ENCODE measurements at regions not wholly inside any gene's neighbourhood (a gene's known extent, or its start where the extent isn't known, plus 50 kb on each side); places are given as distances from the start of the nearest gene placed in this dataset.
A peak's percentile ranks its signal among the peaks of the same experiment; 100 is the strongest.

DNA sequence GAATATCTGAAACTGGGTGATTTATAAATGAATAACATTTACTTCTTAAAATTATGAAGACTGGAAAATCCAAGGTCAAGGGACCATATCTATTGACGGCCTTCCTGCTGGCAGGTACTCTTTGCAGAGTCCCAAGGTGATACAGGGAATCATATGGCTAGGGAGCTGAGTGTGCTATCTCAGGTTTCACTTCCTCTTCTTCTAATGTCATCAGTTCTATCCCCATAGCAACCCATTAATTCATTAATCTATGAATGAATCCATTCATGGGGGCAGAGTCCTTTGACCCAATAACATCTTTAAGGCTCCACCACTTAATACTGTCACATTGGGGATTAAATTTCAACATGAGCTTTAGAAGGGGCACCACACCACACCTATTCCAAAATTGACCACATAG is 772.0 kb downstream of the HACE1 start:
- no peak overlapping the region for H3K4me3 ChIP-seq (ENCODE audit: insufficient read depth in 1 of 2, low read depth in 1 of 2, low read length in 2 of 2)
- H3K4ac ChIP-seq (ENCODE audit: low read depth in 1 of 2, low read length in 2 of 2): no peak overlapping the region
- H2BK5ac ChIP-seq (ENCODE audit: low read depth, low read length, poor library complexity, severe bottlenecking): no peak overlapping the region
- no peaks in the 10 kb centered on the region for H3K36me3 ChIP-seq (ENCODE audit: control insufficient read depth in 1 of 2, insufficient read depth in 2 of 2, low read depth in 1 of 2, low read length in 2 of 2)
- no peak overlapping the region for H2BK15ac ChIP-seq (ENCODE audit: low read depth, poor library complexity, severe bottlenecking)
- H4K91ac ChIP-seq (ENCODE audit: low read length): no peak overlapping the region
- no peak for DNase-seq
- H4K8ac ChIP-seq (ENCODE audit: low read length): no peak overlapping the region
- 63% methylated on average over 1 of the region's 1 CpG for WGBS
- no peak overlapping the region for H2AFZ ChIP-seq (ENCODE audit: low read depth, low read length)
- no peak overlapping the region for H2BK120ac ChIP-seq (ENCODE audit: low read depth, low read length)
- H3K79me1 ChIP-seq (replicated peaks; ENCODE audit: low read length, poor library complexity, severe bottlenecking): no peaks in the 10 kb centered on the region
- H3K27ac ChIP-seq (ENCODE audit: low read length, poor library complexity, severe bottlenecking): no peak overlapping the region
- H3K9ac ChIP-seq (ENCODE audit: low read length): no peak overlapping the region
- H3K27me3 ChIP-seq (ENCODE audit: control insufficient read depth in 1 of 2, insufficient read depth in 1 of 2, low read length in 2 of 2): no peaks in the 10 kb centered on the region
- H3K4me1 ChIP-seq (ENCODE audit: control insufficient read depth, insufficient read depth, low read depth, low read length): no peaks in the 10 kb centered on the region
- no peak overlapping the region for H2BK12ac ChIP-seq (ENCODE audit: low read length in 2 of 2)
- no peak overlapping the region for H3K14ac ChIP-seq (ENCODE audit: low read length in 2 of 2)
- no peak overlapping the region for H3K18ac ChIP-seq (ENCODE audit: low read depth in 1 of 2, low read length in 2 of 2)
- H3K23ac ChIP-seq (ENCODE audit: low read length in 2 of 2): no peak overlapping the region
- H2AK5ac ChIP-seq (ENCODE audit: low read length, severe bottlenecking): no peak overlapping the region
- H3K9me3 ChIP-seq (ENCODE audit: control insufficient read depth, low read length): peaks cover 5% of the 10 kb centered on the region
- no peak overlapping the region for H3K4me2 ChIP-seq (ENCODE audit: low read length, poor library complexity, severe bottlenecking)

GRCh38 chr6:104068281-104068680 is 791.4 kb downstream of the HACE1 start:
- Histone ChIP-seq H2BK15ac (ENCODE audit: low read depth, poor library complexity, severe bottlenecking) (no peak overlapping the region), H2AK5ac (ENCODE audit: low read length, severe bottlenecking) (no peak overlapping the region), H3K14ac (ENCODE audit: low read length in 2 of 2) (no peak overlapping the region), H2AFZ (ENCODE audit: low read depth, low read length) (no peak overlapping the region), H3K4me3 (ENCODE audit: insufficient read depth in 1 of 2, low read depth in 1 of 2, low read length in 2 of 2) (no peak overlapping the region), H3K27me3 (ENCODE audit: control insufficient read depth in 1 of 2, insufficient read depth in 1 of 2, low read length in 2 of 2) (no peaks in the 10 kb centered on the region), H3K18ac (ENCODE audit: low read depth in 1 of 2, low read length in 2 of 2) (no peak overlapping the region), H4K8ac (ENCODE audit: low read length) (no peak overlapping the region), H3K36me3 (ENCODE audit: control insufficient read depth in 1 of 2, insufficient read depth in 2 of 2, low read depth in 1 of 2, low read length in 2 of 2) (no peaks in the 10 kb centered on the region), H2BK5ac (ENCODE audit: low read depth, low read length, poor library complexity, severe bottlenecking) (no peak overlapping the region), H3K27ac (ENCODE audit: low read length, poor library complexity, severe bottlenecking) (no peak overlapping the region), H3K9ac (ENCODE audit: low read length) (no peak overlapping the region), H4K91ac (ENCODE audit: low read length) (no peak overlapping the region), H3K4ac (ENCODE audit: low read depth in 1 of 2, low read length in 2 of 2) (no peak overlapping the region), H3K9me3 (ENCODE audit: control insufficient read depth, low read length) (peaks cover 3% of the 10 kb centered on the region), H2BK120ac (ENCODE audit: low read depth, low read length) (no peak overlapping the region), H3K23ac (ENCODE audit: low read length in 2 of 2) (no peak overlapping the region), H3K4me2 (ENCODE audit: low read length, poor library complexity, severe bottlenecking) (no peak overlapping the region), H2BK12ac (ENCODE audit: low read length in 2 of 2) (no peak overlapping the region), H3K79me1 (replicated peaks; ENCODE audit: low read length, poor library complexity, severe bottlenecking) (no peaks in the 10 kb centered on the region), H3K4me1 (ENCODE audit: control insufficient read depth, insufficient read depth, low read depth, low read length) (no peaks in the 10 kb centered on the region)
- DNase-seq: no peak
- no CpG with 5 or more reads among the region's 2 CpGs for WGBS

- no peak overlapping the region for H2BK15ac ChIP-seq (ENCODE audit: low read depth, poor library complexity, severe bottlenecking)
- no peak overlapping the region for H3K14ac ChIP-seq (ENCODE audit: low read length in 2 of 2)
- no peak overlapping the region for H2BK5ac ChIP-seq (ENCODE audit: low read depth, low read length, poor library complexity, severe bottlenecking)
- H3K36me3 ChIP-seq (ENCODE audit: control insufficient read depth in 1 of 2, insufficient read depth in 2 of 2, low read depth in 1 of 2, low read length in 2 of 2): no peaks in the 10 kb centered on the region
- no peak for DNase-seq
- H2AFZ ChIP-seq (ENCODE audit: low read depth, low read length): no peak overlapping the region
- no peak overlapping the region for H2BK120ac ChIP-seq (ENCODE audit: low read depth, low read length)
- H3K23ac ChIP-seq (ENCODE audit: low read length in 2 of 2): no peak overlapping the region
- H2BK12ac ChIP-seq (ENCODE audit: low read length in 2 of 2): no peak overlapping the region
- peaks cover 3% of the 10 kb centered on the region for H3K9me3 ChIP-seq (ENCODE audit: control insufficient read depth, low read length)
- no peaks in the 10 kb centered on the region for H3K27me3 ChIP-seq (ENCODE audit: control insufficient read depth in 1 of 2, insufficient read depth in 1 of 2, low read length in 2 of 2)
- H3K79me1 ChIP-seq (replicated peaks; ENCODE audit: low read length, poor library complexity, severe bottlenecking): no peaks in the 10 kb centered on the region
- no peak overlapping the region for H3K27ac ChIP-seq (ENCODE audit: low read length, poor library complexity, severe bottlenecking)
- H3K9ac ChIP-seq (ENCODE audit: low read length): no peak overlapping the region
- H2AK5ac ChIP-seq (ENCODE audit: low read length, severe bottlenecking): no peak overlapping the region
- H4K8ac ChIP-seq (ENCODE audit: low read length): no peak overlapping the region
- no peak overlapping the region for H3K18ac ChIP-seq (ENCODE audit: low read depth in 1 of 2, low read length in 2 of 2)
- H3K4me2 ChIP-seq (ENCODE audit: low read length, poor library complexity, severe bottlenecking): no peak overlapping the region
- H3K4ac ChIP-seq (ENCODE audit: low read depth in 1 of 2, low read length in 2 of 2): no peak overlapping the region
- no peak overlapping the region for H4K91ac ChIP-seq (ENCODE audit: low read length)
- no peak overlapping the region for H3K4me3 ChIP-seq (ENCODE audit: insufficient read depth in 1 of 2, low read depth in 1 of 2, low read length in 2 of 2)
- 83% methylated on average over 7 of the region's 8 CpGs for WGBS
- H3K4me1 ChIP-seq (ENCODE audit: control insufficient read depth, insufficient read depth, low read depth, low read length): no peaks in the 10 kb centered on the region
These were observed 794.8 kb downstream of the HACE1 start for GRCh38 chr6:104064876-104065275.

- Histone ChIP-seq H3K4me2 (ENCODE audit: low read length, poor library complexity, severe bottlenecking) (no peak overlapping the region), H3K27ac (ENCODE audit: low read length, poor library complexity, severe bottlenecking) (no peak overlapping the region), H2AK5ac (ENCODE audit: low read length, severe bottlenecking) (no peak overlapping the region), H2BK5ac (ENCODE audit: low read depth, low read length, poor library complexity, severe bottlenecking) (no peak overlapping the region), H3K9ac (ENCODE audit: low read length) (no peak overlapping the region), H3K36me3 (ENCODE audit: control insufficient read depth in 1 of 2, insufficient read depth in 2 of 2, low read depth in 1 of 2, low read length in 2 of 2) (no peaks in the 10 kb centered on the region), H2BK12ac (ENCODE audit: low read length in 2 of 2) (no peak overlapping the region), H4K91ac (ENCODE audit: low read length) (no peak overlapping the region), H2AFZ (ENCODE audit: low read depth, low read length) (no peak overlapping the region), H3K9me3 (ENCODE audit: control insufficient read depth, low read length) (peaks cover 4% of the 10 kb centered on the region), H2BK15ac (ENCODE audit: low read depth, poor library complexity, severe bottlenecking) (no peak overlapping the region), H3K18ac (ENCODE audit: low read depth in 1 of 2, low read length in 2 of 2) (no peak overlapping the region), H3K4me3 (ENCODE audit: insufficient read depth in 1 of 2, low read depth in 1 of 2, low read length in 2 of 2) (no peak overlapping the region), H2BK120ac (ENCODE audit: low read depth, low read length) (no peak overlapping the region), H3K4ac (ENCODE audit: low read depth in 1 of 2, low read length in 2 of 2) (no peak overlapping the region), H3K14ac (ENCODE audit: low read length in 2 of 2) (no peak overlapping the region), H3K4me1 (ENCODE audit: control insufficient read depth, insufficient read depth, low read depth, low read length) (no peaks in the 10 kb centered on the region), H3K27me3 (ENCODE audit: control insufficient read depth in 1 of 2, insufficient read depth in 1 of 2, low read length in 2 of 2) (no peaks in the 10 kb centered on the region), H4K8ac (ENCODE audit: low read length) (no peak overlapping the region), H3K23ac (ENCODE audit: low read length in 2 of 2) (no peak overlapping the region), H3K79me1 (replicated peaks; ENCODE audit: low read length, poor library complexity, severe bottlenecking) (no peaks in the 10 kb centered on the region)
- WGBS: 67% methylated on average over 1 of the region's 2 CpGs
- DNase-seq: peak; percentile 2
These were observed 809.3 kb downstream of the HACE1 start for GRCh38 chr6:104050455-104050854.

Data from mesenchymal stem cell (in vitro differentiated cells and primary cell).